HG03103 (cell line): ENCODE measurements at regions not wholly inside any gene's neighbourhood (a gene's known extent, or its start where the extent isn't known, plus 50 kb on each side); places are given as distances from the start of the nearest gene placed in this dataset.
"Not testable (repeated sequence)": the region's sequence is repeated elsewhere in the genome, so short reads cannot be mapped to it uniquely, and the experiment has no call there.

Experiments
- ATAC-seq: cut with Tn5 transposase; IDR thresholded peaks from one replicate; pipeline ENCODE4 v1.9.1; 2021; ENCODE audit warnings: low read depth; ENCODE audit not compliant: unreplicated experiment

DNA sequence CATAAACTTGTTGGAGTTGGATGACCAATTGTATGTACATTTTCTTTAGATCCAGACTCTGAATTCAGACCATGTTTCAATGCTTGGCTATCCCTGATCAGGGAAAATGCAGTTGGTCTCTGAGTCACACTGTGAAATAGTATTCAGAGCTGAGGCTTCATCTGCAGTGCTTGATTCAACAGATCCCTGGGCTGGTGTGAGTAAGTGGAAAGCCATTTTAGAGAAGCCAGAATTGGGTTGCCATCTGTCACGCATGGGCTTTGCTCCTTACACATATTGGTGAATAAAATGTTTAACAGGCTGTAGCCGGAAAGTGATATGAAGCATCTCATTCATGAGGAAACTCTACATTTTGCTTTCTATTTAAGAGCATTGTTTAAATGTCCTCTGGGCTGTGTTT, 50.0 kb upstream of the ACYP2 start:
- no peak for ATAC-seq

DNA sequence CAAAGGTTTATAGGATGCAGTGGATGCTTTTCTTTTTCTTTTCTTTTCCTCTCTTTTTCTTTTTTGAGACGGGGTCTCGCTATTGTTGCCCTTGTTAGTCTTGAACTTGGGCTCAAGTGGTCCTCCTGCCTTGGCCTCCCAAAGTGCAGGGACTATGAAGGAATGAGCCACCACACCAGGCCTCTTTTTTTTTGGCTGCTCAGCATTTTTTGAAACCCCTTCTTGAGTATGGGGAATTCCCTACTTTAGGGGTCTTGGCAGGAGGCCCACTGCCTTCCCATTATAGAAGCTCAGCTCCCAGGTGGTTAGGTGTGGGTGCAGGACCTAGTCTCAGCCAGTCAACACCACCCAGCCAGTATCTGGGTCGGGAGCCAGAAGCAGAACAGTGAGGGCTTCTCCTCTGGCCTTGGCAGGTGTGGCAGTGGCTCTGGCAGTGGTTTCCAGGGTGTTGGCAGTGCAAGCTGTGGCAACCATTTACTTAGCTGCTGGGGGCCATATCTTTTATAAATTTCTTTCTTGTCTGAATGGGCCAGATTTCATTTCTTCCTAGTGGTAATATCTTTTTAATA, 51.4 kb upstream of the ACYP2 start:
- ATAC-seq: no peak

DNA sequence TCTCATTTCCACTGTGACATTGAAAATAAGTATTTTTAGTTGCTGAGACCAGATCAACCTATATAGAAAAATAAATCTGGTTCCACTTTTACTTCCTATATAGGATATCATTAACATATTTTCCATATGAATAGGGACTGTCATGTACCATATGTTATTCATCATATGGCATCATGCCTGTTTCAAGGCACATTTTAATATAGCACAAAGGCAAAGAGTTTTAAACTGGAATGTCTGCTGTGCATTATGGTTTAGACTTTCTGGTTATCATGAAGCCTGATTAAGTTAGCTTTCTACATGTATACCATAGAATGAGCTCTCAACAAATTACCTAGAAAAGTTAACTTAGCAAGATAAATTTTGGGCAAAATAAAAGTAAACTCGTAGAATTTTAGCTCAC, 53.0 kb upstream of the ACYP2 start:
- no peak for ATAC-seq

DNA sequence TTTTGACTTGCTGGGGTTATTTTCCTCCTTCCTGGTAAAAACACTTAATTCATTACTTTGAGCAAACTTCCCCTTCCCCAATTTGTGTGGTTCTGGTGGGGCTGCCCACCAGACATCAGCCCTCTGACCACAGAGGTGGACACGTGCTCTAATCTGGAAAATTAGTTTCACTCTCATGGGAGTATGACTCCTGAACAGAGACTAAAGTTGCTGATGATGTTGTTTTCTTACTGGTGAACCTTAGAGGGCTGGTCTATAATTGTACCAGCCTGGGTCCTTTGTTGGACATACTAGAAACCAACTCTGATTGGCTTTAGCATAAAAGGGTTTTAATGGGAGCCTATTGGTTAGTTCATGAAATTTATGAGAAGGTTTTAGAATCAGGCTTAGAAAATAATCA, 54.1 kb upstream of the ACYP2 start:
- no peak for ATAC-seq

DNA sequence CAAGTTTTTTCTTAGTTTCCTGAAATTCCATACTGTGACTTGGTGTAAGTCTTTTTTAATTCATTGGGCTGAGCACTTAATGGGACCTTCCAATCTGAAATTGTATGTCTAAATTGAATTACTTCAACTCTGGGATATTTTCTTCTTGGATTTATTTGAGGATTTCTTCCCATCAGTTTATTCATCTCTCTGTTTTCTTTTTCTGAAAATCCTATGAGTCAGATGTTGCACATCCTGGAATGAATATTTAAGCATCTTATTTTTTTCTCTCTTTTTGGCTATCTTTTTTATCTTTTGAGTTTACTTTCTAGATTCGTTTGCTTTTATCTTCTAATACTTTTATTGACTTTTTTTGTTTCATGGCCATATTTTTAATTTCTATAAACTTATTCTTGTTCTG, 55.4 kb upstream of the ACYP2 start:
- no peak for ATAC-seq

DNA sequence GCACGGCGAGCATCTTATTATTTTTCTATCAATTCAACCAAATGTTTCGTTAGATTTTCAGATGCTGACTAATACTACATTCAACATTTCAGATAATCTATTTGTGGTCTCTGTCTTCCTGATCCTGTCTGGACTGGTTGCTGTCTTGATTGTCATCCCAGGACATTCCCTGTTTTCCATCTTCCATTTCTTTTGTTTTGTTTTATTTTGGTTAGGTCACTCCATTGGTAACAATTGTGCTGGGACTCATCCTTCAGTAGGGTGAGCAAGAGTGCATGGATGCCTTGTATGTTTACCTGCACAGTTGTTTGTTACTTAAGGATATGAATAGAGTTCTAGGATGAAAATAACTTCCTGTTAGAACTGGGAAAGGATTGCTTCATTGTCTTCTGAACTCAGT, 55.9 kb upstream of the ACYP2 start:
- no peak for ATAC-seq

DNA sequence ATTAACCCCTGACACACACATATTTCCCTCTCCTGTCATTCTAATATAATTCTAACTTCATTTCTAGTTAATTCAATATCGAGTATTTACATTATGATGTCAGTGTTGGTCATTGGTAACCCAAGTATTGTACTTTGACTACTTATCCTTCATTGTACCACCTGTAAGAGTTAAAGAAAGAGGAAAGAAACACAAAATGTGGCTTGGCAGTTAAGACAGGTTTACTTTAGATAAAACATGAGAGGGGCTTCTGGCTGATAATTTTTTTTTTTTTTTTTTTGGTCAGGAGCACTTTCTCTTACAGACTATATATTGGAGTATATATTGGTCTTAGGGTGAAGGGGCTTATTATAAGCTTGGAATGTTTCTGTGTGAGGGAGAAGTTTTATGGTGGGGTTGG, 57.0 kb upstream of the ACYP2 start:
- no peak for ATAC-seq

DNA sequence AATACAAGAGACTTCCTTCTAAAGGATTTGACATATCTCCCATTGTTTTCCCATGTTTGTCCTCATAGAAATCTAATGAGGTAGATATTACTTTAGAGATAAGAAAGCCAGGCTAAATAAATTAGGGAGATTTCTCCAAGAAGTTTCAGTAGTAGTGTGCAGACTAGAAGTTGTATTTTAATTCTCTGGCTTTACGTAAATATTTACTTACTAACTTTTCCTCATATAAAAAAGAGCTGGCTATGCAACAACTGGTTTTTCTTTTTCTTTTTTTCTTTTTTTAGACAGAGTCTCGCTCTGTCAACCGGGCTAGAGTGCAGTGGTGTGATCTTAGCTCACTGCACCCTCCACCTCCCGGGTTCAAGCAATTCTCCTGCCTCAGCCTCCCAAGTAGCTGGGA, 60.6 kb upstream of the ACYP2 start:
- ATAC-seq: no peak

DNA sequence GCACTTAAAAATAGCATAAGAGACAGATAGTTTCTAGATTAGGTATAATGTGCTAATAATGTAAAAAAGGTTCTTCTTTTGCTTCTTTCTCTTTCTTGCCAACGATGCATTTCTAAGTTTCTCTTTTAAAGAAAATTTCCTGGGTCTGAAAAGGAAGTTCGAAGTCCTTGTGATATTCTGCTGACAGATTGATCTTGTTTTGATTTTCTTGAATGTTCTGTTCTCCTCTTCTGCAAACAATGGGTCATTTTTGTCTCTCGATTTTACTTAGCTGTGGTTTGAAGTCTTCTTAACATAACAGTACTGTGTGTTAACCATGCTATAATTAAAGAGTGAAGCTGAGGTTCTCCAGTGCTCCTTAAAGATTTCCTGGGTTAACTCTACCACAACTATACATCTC, 61.1 kb upstream of the ACYP2 start:
- ATAC-seq: peak; percentile 48

DNA sequence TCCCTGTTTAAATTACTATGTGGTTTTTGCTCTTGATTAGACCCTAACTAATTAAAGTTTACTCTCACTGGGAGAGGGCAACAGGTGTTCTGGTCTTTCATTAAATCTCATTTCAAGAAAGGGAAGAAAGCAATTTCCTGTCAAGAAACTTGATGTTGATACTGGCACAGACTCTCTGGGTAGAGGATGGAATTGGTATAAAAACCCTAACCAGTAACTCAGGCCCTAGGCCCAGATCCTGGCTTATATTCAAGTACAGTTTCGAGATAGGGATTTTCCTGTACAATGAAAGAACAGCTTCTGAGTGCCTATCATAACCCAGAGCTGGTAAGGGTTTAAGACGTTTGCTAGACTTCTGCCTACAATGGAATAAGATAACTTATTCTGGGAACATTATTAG, 61.6 kb upstream of the ACYP2 start:
- peak; percentile 25 for ATAC-seq

DNA sequence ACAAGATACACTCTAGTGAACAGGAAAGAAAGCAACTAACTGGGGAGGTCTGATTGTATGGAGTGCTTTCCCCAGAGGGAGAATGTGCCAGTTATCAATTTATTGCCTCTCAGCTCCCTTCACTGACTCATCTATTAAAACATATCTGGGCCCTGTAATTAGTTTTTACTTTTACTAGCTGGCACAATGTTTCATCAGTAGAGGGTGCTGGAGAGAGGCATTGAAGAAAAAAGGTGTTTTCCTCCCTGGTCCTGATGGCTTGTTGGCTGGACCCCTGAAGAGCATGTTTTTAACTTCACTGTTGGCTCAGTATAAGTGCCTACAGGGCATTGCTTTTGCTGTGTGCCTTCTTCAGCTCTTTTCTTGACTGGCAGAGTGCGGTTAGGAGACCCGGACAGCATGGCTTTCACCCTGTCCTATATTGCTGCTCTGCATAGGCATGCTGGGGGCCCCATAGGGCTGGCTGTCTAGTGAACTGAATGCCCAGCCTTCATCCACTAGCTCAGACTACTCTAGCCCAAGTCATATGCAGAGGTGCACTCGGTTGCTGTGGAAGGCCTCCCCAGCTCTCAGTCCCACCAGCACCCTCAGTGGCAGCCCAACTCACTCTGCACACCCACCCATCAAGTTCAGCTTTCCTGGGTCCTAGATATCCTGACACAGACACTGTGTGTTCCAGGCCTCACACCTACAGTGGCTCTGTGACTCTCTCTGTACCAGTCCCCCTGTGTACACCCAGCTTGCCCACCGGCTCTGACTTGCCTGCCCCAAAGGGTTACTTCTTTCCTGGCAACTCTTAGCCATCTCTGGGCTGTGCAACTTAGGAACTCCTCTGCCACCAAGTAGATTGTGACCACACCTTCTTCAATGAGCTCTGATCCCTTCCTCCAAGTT, 62.3 kb upstream of the ACYP2 start:
- ATAC-seq: no peak

DNA sequence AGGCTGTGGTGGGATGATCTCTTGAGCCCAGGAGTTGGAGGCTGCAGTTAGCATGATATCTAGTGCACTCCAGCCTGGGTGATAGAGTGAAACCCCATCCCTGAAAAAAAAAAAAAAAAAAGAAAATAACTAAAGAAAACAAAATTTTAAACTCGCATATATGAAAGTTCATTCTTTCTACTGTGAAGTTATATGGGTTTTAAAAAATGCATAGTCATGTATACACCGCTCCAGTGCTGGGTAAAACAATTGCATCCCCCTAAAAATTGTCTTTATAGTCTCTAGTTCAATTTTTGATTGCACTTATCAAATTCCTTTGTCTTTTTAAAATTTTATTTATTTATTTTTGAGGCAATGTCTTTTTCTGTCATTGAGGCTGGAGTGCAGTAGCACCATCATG, 65.0 kb upstream of the ACYP2 start:
- no peak for ATAC-seq

DNA sequence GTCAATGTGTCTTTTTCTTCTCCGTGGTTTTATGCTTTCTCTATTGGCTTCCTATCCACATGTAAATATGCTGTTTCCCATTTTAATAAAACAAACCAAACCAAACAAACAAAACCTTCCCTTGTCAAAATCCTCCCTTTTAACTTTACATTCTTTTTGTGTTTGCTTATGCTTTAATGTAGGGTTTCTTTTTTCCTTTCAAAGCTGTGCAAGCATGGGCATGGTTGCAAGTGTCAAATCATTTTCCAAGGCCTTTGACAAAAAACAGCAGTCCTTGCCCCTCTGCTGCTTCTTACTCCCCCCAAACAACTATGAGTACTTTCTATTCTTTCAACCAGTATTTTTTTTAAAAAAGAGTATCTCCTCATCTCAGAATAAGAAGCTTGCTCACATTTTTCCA, 66.0 kb upstream of the ACYP2 start:
- no peak for ATAC-seq

DNA sequence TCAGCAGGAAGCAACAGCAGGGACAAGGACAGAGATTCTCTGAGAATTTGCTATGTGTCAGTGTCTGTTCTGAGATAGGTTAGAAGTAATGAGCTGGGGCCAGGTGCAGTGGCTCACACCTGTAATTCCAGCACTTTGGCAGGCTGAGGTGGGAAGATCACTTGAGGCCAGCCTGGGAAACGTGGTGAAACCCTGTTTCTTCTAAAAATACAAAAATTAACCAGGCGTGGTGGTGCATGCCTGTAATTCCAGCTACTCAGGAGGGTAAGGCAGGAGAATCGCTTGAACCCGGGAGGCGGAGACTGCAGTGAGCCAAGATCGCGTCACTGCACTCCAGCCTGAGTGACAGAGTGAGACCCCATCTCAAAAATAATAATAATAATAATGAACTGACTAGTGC, 66.5 kb upstream of the ACYP2 start:
- not testable (repeated sequence) for ATAC-seq

DNA sequence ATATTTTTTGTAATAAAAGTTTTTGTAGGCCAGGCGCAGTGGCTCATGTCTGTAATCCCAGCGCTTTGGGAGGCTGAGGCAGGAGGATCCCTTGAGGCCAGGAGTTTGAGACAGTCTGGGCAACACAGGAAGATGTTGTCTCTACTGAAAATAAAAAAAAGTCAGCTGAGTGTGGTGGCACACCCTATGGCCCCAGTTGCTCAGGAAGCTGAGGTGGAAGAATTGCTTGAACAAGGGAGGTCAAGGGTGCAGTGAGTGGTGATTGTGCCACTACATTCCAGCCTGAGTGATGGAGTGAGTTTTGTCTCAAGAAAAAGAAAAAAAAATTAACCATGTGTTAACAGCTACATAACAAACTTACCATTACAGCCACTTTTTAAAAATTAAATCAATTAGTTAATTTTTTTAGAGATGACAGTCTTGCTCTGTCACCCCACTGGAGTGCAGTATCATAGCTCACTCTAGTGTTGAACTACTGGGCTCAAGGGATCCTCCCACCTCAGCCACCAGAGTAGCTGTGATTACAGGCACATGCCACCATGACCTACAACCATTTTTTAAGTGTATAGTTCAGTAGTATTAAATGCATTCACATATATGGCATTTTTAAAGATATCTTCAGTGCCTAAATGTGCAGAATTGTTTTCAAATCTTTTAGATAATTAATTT, 67.2 kb upstream of the ACYP2 start:
- ATAC-seq: no peak

DNA sequence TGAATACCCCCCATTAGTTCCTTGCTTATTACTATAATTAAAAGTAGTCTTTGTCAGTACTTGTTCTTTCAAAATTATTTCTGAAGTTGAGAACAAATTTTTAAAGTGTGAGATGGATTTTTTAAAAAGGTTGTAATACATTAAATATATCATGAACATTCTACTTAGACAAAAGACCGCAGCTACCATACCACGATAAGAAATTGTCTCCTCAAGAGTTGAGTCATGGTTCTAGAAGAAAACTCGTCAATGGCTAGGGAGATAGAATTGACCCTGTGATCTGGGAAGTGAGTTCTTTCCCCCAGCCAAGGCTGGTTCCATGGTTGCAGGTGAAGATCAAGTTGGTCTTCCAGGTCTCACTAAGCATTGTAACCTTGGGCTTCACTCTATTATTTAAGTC, 67.8 kb upstream of the ACYP2 start:
- no peak for ATAC-seq

DNA sequence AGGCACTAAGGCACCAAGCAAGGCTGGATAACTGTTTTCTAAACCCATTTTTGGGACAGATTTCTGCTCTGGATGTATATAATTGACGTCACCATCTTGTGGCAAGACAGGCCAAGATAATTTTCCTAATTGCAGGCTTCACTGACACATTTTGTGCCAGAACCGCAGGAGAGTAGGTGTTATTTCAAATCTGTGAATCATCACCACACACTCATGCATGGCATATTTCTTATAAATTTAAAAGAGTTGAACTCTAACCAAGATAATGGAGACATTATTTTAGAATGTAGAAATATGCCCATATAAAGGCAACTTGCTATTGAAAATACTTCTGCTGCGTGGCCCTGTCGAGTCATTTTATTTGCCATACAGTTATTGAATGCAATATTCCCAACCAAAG, 68.3 kb upstream of the ACYP2 start:
- ATAC-seq: no peak

DNA sequence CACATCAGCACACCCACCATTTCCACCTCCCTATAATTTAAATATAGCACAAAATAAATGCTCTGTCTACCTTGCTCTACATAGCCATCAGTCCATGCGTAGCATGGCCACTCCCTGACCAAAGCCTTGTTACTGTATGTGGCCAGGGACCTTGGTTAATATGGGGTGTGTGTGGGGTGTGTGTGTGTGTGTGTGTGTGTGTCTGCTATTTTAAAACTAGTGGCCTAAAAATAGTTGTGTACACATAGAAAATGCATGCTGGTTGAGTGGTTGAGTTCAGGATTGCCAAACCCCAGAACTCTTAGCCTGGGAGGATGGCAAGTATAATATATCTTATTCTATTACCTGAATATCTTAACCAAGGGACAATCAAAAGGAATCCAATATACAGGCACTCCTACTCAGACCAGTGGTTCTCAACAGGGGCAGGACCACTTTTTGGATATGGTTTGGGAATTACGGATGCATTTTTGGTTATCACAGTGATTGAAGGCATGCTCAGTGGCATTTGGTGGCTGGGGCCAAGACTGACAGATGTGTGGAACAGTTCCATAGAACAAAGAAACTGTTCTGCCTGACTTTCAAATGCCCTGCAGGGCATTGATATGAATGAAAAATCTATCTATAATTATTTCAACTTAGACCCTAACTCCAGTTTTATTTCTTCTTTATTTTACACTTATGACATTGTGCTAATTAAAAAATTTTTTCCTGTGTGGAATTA, 72.3 kb upstream of the PSME4 start:
- ATAC-seq: no peak

DNA sequence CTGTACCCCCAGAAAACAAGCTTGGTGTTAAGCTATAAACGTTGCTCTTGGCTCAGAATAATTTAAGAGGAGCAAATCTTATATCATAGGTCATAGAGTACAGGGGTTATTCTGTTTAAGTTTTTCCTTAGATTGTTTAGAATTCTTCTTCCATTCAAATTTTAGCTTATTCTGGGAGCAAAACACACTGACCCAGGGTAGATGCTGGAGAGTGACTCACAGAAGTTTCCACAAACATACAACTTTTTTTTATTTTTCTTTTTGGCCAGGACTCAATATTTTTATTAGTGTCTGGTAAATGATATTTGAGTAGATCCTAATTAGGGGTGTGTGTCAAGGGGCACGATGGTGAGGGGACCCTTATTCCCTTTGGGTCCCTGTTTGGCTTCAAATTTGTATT, 71.5 kb upstream of the PSME4 start:
- no peak for ATAC-seq

DNA sequence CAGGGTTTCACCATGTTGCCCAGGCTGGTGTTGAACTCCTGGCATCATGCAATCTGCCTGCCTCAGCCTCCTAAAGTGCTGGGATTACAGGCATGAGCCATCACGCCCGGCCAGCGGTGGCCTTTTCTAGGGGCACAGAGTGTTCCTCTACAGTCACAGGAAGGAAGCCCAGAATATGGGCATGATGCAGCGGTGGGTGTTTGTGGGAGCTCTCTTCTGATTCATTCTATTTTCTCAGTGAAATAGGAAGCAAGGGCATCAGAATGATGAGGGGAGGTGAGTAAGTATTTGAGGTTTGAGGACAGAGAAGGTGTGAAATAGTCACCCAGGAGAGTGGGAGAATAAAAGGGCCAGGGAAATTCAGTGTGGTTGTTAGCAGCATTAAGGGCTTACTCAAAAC, 70.3 kb upstream of the PSME4 start:
- no peak for ATAC-seq

DNA sequence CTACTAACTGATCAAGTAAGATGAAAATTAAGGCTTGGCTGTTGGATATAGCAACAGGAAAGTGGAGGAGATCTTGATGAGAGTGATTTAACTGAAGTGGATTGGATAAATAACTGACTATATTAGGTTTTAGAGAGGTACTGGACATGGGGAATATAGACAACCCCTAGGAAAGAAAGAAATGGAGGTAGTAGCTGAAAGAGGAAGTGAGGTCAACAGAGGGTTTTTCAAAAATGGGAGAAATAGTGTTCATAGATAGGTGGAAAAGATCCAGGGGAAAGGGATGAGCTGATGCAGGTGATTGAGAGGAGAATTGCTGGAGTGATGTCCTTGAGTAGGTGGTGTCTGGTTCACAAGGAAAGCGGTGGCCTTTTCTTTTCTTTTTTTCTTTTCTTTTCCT, 69.9 kb upstream of the PSME4 start:
- ATAC-seq: no peak
